Fibroblast of the aortic adventitia (primary cell): ENCODE measurements at regions not wholly inside any gene's neighbourhood (a gene's known extent, or its start where the extent isn't known, plus 50 kb on each side); places are given as distances from the start of the nearest gene placed in this dataset.
A peak's percentile ranks its signal among the peaks of the same experiment; 100 is the strongest.

Experiments used
- DNase-seq: peaks from one replicate; pipeline ENCODE4 v3.0.0-alpha.2; 2010; ENCODE audit warnings: low read depth
- H3K4me3 ChIP-seq: 2 replicates; pipeline ENCODE4 v1.5.1; 2011; ENCODE audit warnings: low read depth, mild to moderate bottlenecking, control low read depth, low read length, moderate library complexity
- TF ChIP-seq, protein P1 (sequence below): IDR thresholded peaks from 2 replicates; pipeline ENCODE4 v1.5.1; 2011; ENCODE audit warnings: mild to moderate bottlenecking, low read length, control low read depth, inconsistent platforms; ENCODE audit not compliant: insufficient read depth

DNA sequence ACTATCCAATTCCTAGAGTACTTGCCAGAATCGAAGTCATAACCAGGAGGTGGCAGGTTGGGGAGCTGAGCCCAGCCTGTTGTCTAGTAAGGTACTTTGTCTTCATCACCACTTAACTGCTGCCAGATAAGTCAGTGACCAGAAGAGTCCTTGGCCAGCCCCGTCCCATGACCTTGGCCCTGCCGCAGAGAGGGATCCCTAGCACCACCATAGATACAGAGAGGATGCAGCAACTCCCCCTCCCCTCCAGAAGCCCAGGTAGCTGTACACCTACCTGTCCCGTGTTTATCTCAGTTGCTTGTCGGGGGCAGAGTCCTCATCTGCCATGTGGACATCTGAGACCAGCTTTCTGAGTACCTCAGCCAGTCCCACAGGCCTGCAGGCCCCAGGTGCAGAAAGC, 153.6 kb upstream of the TP63 start:
- DNase-seq = no peak
- TF ChIP-seq, protein P1, sequence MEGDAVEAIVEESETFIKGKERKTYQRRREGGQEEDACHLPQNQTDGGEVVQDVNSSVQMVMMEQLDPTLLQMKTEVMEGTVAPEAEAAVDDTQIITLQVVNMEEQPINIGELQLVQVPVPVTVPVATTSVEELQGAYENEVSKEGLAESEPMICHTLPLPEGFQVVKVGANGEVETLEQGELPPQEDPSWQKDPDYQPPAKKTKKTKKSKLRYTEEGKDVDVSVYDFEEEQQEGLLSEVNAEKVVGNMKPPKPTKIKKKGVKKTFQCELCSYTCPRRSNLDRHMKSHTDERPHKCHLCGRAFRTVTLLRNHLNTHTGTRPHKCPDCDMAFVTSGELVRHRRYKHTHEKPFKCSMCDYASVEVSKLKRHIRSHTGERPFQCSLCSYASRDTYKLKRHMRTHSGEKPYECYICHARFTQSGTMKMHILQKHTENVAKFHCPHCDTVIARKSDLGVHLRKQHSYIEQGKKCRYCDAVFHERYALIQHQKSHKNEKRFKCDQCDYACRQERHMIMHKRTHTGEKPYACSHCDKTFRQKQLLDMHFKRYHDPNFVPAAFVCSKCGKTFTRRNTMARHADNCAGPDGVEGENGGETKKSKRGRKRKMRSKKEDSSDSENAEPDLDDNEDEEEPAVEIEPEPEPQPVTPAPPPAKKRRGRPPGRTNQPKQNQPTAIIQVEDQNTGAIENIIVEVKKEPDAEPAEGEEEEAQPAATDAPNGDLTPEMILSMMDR = no peak
- H3K4me3 ChIP-seq = no peak overlapping the region

DNA sequence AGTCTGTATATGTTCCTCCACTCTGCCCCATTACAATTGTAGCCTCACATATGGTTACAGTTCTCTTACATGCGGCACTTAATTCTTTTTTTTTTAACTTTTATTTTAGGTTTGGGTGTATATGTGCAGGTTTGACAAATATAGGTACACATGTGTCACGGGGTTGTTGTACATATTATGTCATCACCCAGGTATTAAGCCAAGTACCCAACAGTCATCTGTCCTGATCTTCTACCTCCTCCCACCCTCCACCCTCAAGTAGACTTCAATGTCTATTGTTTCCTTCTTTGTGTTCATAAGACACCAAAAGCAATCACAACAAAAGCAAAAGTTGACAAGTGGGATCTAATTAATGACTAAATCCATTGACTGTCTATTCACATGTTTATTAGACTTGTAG, 144.6 kb upstream of the TP63 start:
- H3K4me3 ChIP-seq = no peak overlapping the region
- DNase-seq = no peak
- TF ChIP-seq, protein P1 = no peak

DNA sequence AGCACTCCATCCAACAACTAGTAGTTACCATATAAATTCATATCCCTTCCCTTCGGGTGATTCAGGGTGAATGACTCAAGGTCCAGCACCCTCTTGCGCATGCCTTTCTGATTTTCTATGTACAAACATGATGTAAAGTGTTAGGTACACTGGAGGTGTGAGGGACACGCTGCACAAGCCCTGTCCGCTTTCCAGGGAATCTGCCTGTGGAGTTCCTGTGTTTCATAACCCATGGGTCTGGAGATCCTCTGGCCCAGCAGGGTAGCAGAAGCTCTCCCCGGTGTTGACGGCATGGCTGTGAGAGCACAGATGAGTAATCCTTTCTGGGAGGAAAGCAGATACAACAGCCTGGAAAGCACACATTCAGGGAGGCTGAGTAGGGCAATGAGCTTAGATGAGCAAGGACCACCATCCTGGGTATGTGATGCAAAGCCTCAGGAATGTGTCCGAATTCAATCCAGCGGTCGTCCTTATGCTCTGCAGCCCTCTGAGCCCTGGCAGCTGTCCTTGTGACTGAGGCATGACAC, 142.9 kb upstream of the TP63 start:
- no peak overlapping the region for H3K4me3 ChIP-seq
- DNase-seq = peak; percentile 57
- TF ChIP-seq, protein P1 = no peak

- no peak overlapping the region for H3K4me3 ChIP-seq
- TF ChIP-seq, protein P1 = no peak
- no peak for DNase-seq
Measured at GRCh38 chr3:189490337-189490736, 140.9 kb upstream of the TP63 start.

DNA sequence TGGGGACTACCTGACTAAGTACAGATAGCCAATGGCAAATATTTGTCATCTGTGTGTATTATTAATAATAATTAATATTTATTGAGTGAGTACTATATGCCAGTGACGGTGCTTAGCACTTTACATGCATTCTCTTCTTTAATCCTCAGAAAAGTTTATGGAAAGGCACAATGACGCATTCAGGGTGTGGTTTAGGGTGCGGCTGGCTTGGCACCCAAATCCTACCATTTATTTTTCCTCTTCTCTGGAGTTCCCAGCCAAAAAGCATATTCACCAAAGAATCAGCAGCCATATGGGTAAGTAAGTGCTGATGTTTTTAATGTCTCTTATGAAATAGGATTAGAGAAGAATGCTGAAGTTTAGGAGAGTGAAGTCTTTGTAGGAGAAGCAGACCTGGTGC, 140.4 kb upstream of the TP63 start:
- TF ChIP-seq, protein P1 = no peak
- H3K4me3 ChIP-seq = no peak overlapping the region
- peak; percentile 77 for DNase-seq

DNA sequence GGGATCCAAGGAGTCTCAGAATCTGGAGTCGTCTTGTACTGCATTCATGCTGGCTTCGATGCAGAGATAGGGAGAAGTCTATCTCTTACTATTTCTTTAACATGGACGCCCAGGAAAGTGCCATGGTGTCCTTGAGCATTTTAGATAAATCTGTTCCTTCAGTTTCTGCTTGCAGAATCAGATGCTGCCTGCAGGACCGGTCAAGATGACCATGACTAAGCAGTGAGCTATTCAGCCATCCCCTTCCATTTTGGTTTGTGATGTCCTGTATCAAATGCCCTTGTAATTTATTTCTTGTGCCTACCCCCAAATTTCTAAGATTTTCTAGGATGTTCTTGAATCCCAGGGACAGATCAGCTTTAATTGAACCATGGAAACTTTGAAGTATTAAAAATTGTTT, 139.4 kb upstream of the TP63 start:
- no peak overlapping the region for H3K4me3 ChIP-seq
- DNase-seq = no peak
- TF ChIP-seq, protein P1 = no peak

- H3K4me3 ChIP-seq = no peak overlapping the region
- no peak for DNase-seq
- TF ChIP-seq, protein P1 = no peak
Measured at GRCh38 chr3:189493271-189493670, 137.9 kb upstream of the TP63 start.
